GM23338 (cell line): ENCODE measurements at regions not wholly inside any gene's neighbourhood (a gene's known extent, or its start where the extent isn't known, plus 50 kb on each side); places are given as distances from the start of the nearest gene placed in this dataset.

Experiments used
- ATAC-seq: fragments of 200-7000 bp; cut with Tn5 transposase; 3 replicates; pipeline ENCODE4 v1.9.1; 2020
- DNase-seq: peaks from one replicate; pipeline ENCODE4 v3.0.0-alpha.2; 2015; ENCODE audit warnings: low spot score
- H2AFZ ChIP-seq: fragments of 200-600 bp; sonication (generic); 2 replicates; pipeline ENCODE4 v1.8.0; 2016; ENCODE audit warnings: antibody characterized with exemption, mild to moderate bottlenecking, moderate library complexity
- H3F3A ChIP-seq: fragments of 200-600 bp; sonication (generic); replicated peaks from 2 replicates; pipeline ENCODE4 v1.8.0; 2017; ENCODE audit warnings: antibody characterized with exemption, mixed run types, low read depth
- H3K27ac ChIP-seq: fragments of 200-600 bp; sonication (generic); 2 replicates; pipeline ENCODE4 v1.6.1; 2016; ENCODE audit warnings: low read depth
- H3K27me3 ChIP-seq: fragments of 200-600 bp; sonication (generic); 2 replicates; pipeline ENCODE4 v1.8.0; 2016; ENCODE audit warnings: mild to moderate bottlenecking, mixed run types, moderate library complexity; ENCODE audit not compliant: insufficient read depth
- H3K36me3 ChIP-seq: fragments of 200-600 bp; sonication (generic); 2 replicates; pipeline ENCODE4 v1.8.0; 2016; ENCODE audit warnings: mild to moderate bottlenecking; ENCODE audit not compliant: insufficient read depth
- H3K4me1 ChIP-seq: fragments of 200-600 bp; sonication (generic); 2 replicates; pipeline ENCODE4 v1.8.0; 2016; ENCODE audit warnings: mild to moderate bottlenecking, moderate library complexity; ENCODE audit not compliant: insufficient read depth
- H3K4me2 ChIP-seq: fragments of 200-600 bp; sonication (generic); 2 replicates; pipeline ENCODE4 v1.7.1; 2017; ENCODE audit warnings: mixed run types
- H3K4me3 ChIP-seq: fragments of 200-600 bp; sonication (generic); 2 replicates; pipeline ENCODE4 v1.6.1; 2016; ENCODE audit warnings: mixed run types
- H3K79me2 ChIP-seq: fragments of 200-600 bp; sonication (generic); replicated peaks from 2 replicates; pipeline ENCODE4 v1.8.0; 2017; ENCODE audit warnings: mild to moderate bottlenecking; ENCODE audit not compliant: insufficient read depth
- H3K9me2 ChIP-seq: fragments of 200-600 bp; sonication (generic); 2 replicates; pipeline ENCODE4 v1.8.0; 2017; ENCODE audit not compliant: insufficient read depth
- H4K20me1 ChIP-seq: fragments of 200-600 bp; sonication (generic); replicated peaks from 2 replicates; pipeline ENCODE4 v1.8.0; 2017; ENCODE audit warnings: mild to moderate bottlenecking; ENCODE audit not compliant: insufficient read depth
- H3K27ac Mint-ChIP-seq: 2 replicates; pipeline ENCODE4 v1.8.0; 2020; ENCODE audit warnings: inconsistent platforms, mild to moderate bottlenecking, moderate library complexity, mixed read lengths
- H3K27me3 Mint-ChIP-seq: 3 replicates; pipeline ENCODE4 v1.8.0; 2022; ENCODE audit warnings: low read depth, mild to moderate bottlenecking, moderate library complexity, mixed read lengths, inconsistent platforms; ENCODE audit not compliant: insufficient read depth, poor library complexity
- H3K36me3 Mint-ChIP-seq: 3 replicates; pipeline ENCODE4 v1.8.0; 2021; ENCODE audit warnings: low read depth, mild to moderate bottlenecking, inconsistent platforms, moderate library complexity, mixed read lengths
- H3K4me1 Mint-ChIP-seq: 3 replicates; pipeline ENCODE4 v1.8.0; 2020; ENCODE audit warnings: mild to moderate bottlenecking, inconsistent platforms, mixed read lengths
- H3K4me3 Mint-ChIP-seq: 3 replicates; pipeline ENCODE4 v1.8.0; 2021; ENCODE audit warnings: moderate library complexity, mild to moderate bottlenecking, inconsistent platforms, mixed read lengths
- H3K9me3 Mint-ChIP-seq: 3 replicates; pipeline ENCODE4 v1.8.0; 2020; ENCODE audit warnings: moderate library complexity, mild to moderate bottlenecking, inconsistent platforms, mixed read lengths
- CREB1 ChIP-seq: fragments of 250-450 bp; sonication (Bioruptor Pico); IDR thresholded peaks from 2 replicates; pipeline ENCODE4 v1.5.0; 2020; ENCODE audit warnings: low read depth, mild to moderate bottlenecking, moderate library complexity
- EZH2 ChIP-seq: fragments of 200-600 bp; sonication (generic); IDR thresholded peaks from one replicate; pipeline ENCODE4 v1.8.0; 2017; ENCODE audit warnings: antibody characterized with exemption, mild to moderate bottlenecking, low read depth; ENCODE audit not compliant: unreplicated experiment
- EZH2phosphoT487 ChIP-seq: fragments of 200-600 bp; sonication (generic); IDR thresholded peaks from one replicate; pipeline ENCODE4 v1.8.1; 2018; ENCODE audit warnings: antibody characterized with exemption; ENCODE audit not compliant: unreplicated experiment
- JUNB ChIP-seq: IDR thresholded peaks from one replicate; pipeline ENCODE4 v1.6.1; 2016; ENCODE audit warnings: antibody characterized with exemption; ENCODE audit not compliant: unreplicated experiment
- NANOG ChIP-seq: IDR thresholded peaks from 2 replicates; pipeline ENCODE4 v1.6.1; 2016; ENCODE audit warnings: antibody characterized with exemption, borderline replicate concordance
- POLR2AphosphoS5 ChIP-seq: IDR thresholded peaks from 2 replicates; pipeline ENCODE4 v1.6.1; 2016; ENCODE audit warnings: antibody characterized with exemption, low read depth
- STAT1 ChIP-seq: IDR thresholded peaks from one replicate; pipeline ENCODE4 v1.6.1; 2016; ENCODE audit warnings: antibody characterized with exemption; ENCODE audit not compliant: unreplicated experiment
- ZNF114 ChIP-seq: fragments of 250-450 bp; sonication (Bioruptor Pico); IDR thresholded peaks from 2 replicates; pipeline ENCODE4 v1.5.0; 2020; ENCODE audit warnings: mild to moderate bottlenecking, moderate library complexity
- ZNF331 ChIP-seq: fragments of 250-450 bp; sonication (Bioruptor Pico); IDR thresholded peaks from 2 replicates; pipeline ENCODE4 v1.5.0; 2020; ENCODE audit warnings: low read depth, mild to moderate bottlenecking, moderate library complexity
- TF ChIP-seq, protein P1 (sequence below), 2 experiments: fragments of 200-600 bp in 1 of 2; sonication (generic) in 1 of 2; conservative IDR thresholded peaks; 2 replicates each; pipeline versions ENCODE4 v1.5.1 to v1.6.1; 2016 to 2017; ENCODE audit warnings: antibody characterized with exemption in 2 of 2, low read depth in 2 of 2, mild to moderate bottlenecking in 2 of 2, moderate library complexity in 1 of 2
- TF ChIP-seq, protein P2 (sequence below): IDR thresholded peaks from 2 replicates; pipeline ENCODE4 v1.6.1; 2016; ENCODE audit warnings: antibody characterized with exemption
- TF ChIP-seq, protein P3 (sequence below): IDR thresholded peaks from one replicate; pipeline ENCODE4 v1.6.1; 2018; ENCODE audit warnings: antibody characterized with exemption; ENCODE audit not compliant: unreplicated experiment

DNA sequence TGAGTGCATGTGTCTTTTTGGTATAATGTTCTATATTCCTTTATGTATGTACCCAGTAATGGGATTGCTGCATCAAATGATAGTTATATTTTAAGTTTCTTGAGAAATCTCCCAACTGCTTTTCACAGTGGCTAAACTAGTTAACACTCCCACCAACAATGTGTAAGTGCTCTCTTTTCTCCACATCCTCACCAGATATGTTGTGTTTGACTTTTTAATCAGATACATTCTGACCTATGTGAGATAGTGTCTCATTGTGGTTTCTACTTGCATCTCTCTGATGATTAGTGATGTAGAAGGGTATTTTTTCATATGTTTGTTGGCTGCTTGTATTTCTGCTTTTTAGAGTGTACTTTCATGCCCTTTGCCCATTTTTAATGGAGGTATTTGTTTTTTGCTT lies 62.8 kb upstream of the ALG10B start (continued):
- TF ChIP-seq, protein P1, sequence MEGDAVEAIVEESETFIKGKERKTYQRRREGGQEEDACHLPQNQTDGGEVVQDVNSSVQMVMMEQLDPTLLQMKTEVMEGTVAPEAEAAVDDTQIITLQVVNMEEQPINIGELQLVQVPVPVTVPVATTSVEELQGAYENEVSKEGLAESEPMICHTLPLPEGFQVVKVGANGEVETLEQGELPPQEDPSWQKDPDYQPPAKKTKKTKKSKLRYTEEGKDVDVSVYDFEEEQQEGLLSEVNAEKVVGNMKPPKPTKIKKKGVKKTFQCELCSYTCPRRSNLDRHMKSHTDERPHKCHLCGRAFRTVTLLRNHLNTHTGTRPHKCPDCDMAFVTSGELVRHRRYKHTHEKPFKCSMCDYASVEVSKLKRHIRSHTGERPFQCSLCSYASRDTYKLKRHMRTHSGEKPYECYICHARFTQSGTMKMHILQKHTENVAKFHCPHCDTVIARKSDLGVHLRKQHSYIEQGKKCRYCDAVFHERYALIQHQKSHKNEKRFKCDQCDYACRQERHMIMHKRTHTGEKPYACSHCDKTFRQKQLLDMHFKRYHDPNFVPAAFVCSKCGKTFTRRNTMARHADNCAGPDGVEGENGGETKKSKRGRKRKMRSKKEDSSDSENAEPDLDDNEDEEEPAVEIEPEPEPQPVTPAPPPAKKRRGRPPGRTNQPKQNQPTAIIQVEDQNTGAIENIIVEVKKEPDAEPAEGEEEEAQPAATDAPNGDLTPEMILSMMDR (conservative IDR thresholded peaks at IDR 0.05; ENCODE audit: low read depth in 2 of 2) = no peak
- TF ChIP-seq, protein P2, sequence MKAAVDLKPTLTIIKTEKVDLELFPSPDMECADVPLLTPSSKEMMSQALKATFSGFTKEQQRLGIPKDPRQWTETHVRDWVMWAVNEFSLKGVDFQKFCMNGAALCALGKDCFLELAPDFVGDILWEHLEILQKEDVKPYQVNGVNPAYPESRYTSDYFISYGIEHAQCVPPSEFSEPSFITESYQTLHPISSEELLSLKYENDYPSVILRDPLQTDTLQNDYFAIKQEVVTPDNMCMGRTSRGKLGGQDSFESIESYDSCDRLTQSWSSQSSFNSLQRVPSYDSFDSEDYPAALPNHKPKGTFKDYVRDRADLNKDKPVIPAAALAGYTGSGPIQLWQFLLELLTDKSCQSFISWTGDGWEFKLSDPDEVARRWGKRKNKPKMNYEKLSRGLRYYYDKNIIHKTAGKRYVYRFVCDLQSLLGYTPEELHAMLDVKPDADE = no peak
- TF ChIP-seq STAT1 = no peak
- TF ChIP-seq EZH2phosphoT487 = no peak
- TF ChIP-seq POLR2AphosphoS5 = no peak
- TF ChIP-seq, protein P3, sequence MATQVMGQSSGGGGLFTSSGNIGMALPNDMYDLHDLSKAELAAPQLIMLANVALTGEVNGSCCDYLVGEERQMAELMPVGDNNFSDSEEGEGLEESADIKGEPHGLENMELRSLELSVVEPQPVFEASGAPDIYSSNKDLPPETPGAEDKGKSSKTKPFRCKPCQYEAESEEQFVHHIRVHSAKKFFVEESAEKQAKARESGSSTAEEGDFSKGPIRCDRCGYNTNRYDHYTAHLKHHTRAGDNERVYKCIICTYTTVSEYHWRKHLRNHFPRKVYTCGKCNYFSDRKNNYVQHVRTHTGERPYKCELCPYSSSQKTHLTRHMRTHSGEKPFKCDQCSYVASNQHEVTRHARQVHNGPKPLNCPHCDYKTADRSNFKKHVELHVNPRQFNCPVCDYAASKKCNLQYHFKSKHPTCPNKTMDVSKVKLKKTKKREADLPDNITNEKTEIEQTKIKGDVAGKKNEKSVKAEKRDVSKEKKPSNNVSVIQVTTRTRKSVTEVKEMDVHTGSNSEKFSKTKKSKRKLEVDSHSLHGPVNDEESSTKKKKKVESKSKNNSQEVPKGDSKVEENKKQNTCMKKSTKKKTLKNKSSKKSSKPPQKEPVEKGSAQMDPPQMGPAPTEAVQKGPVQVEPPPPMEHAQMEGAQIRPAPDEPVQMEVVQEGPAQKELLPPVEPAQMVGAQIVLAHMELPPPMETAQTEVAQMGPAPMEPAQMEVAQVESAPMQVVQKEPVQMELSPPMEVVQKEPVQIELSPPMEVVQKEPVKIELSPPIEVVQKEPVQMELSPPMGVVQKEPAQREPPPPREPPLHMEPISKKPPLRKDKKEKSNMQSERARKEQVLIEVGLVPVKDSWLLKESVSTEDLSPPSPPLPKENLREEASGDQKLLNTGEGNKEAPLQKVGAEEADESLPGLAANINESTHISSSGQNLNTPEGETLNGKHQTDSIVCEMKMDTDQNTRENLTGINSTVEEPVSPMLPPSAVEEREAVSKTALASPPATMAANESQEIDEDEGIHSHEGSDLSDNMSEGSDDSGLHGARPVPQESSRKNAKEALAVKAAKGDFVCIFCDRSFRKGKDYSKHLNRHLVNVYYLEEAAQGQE = no peak
- TF ChIP-seq NANOG = no peak
- no peak for TF ChIP-seq JUNB
- no peak for TF ChIP-seq ZNF331 (CRISPR knock-in tag)
- no peak for TF ChIP-seq ZNF114
- TF ChIP-seq EZH2 = no peak
- no peak for TF ChIP-seq CREB1 (CRISPR knock-in tag)

DNA sequence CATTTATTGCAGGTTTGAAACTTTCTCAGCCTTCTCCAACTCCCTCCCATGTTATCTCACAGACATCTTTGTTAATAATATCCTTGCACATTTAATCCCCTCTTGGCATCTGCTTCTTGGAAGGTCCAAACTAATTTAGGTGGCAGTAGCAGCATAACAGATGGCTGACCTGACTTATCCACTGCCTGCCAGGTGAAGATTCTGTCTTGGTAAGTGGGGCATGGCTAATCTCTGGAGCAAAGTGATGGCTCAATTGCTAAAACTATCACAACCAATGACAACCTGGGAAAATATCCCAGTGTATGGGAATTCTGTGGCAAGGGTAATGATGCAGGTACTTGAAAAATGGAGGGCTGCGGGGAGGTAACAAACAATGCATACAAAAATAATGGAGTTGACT lies 58.2 kb upstream of the ALG10B start:
- Histone ChIP-seq H3K4me2 (no peak overlapping the region), H2AFZ (no peak overlapping the region), H3K9me2 (no peaks in the 10 kb centered on the region), H3K79me2 (no peaks in the 10 kb centered on the region), H3K4me1 (no peaks in the 10 kb centered on the region), H3K4me3 (no peak overlapping the region), H4K20me1 (no peaks in the 10 kb centered on the region), H3F3A (no peaks in the 10 kb centered on the region), H3K36me3 (0 out of 2 replicates have a peak, but pooled peaks cover 5% of the 10 kb centered on the region), H3K27ac (no peak overlapping the region), H3K27me3 (no peaks in the 10 kb centered on the region)
- no peak overlapping the region for H3K4me3 Mint-ChIP-seq
- no peaks in the 10 kb centered on the region for H3K27me3 Mint-ChIP-seq
- peaks cover 95% of the 10 kb centered on the region for H3K9me3 Mint-ChIP-seq
- H3K36me3 Mint-ChIP-seq = peaks cover 36% of the 10 kb centered on the region
- DNase-seq = no peak
- no peak for ATAC-seq
- no peaks in the 10 kb centered on the region for H3K4me1 Mint-ChIP-seq
- no peak overlapping the region for H3K27ac Mint-ChIP-seq
- TF ChIP-seq, protein P3 = no peak
- TF ChIP-seq, protein P2 = no peak
- TF ChIP-seq CREB1 (CRISPR knock-in tag) (no peak), ZNF114 (no peak)
